Glutamatergic neuron (in vitro differentiated cells): ENCODE measurements at regions not wholly inside any gene's neighbourhood (a gene's known extent, or its start where the extent isn't known, plus 50 kb on each side); places are given as distances from the start of the nearest gene placed in this dataset.
"Not testable (repeated sequence)": the region's sequence is repeated elsewhere in the genome, so short reads cannot be mapped to it uniquely, and the experiment has no call there.

Experiments used
- DNase-seq: peaks from one replicate; pipeline ENCODE4 v3.0.0; 2022
- H3K27ac Mint-ChIP-seq: one replicate; pipeline ENCODE4 v1.8.0; 2020; ENCODE audit warnings: mild to moderate bottlenecking, mixed read lengths, inconsistent platforms; ENCODE audit not compliant: unreplicated experiment
- H3K27me3 Mint-ChIP-seq: one replicate; pipeline ENCODE4 v1.8.0; 2020; ENCODE audit warnings: mild to moderate bottlenecking, moderate library complexity, mixed read lengths, inconsistent platforms; ENCODE audit not compliant: unreplicated experiment
- H3K36me3 Mint-ChIP-seq: one replicate; pipeline ENCODE4 v1.8.0; 2020; ENCODE audit warnings: mild to moderate bottlenecking, mixed read lengths, inconsistent platforms; ENCODE audit not compliant: unreplicated experiment
- H3K4me1 Mint-ChIP-seq: one replicate; pipeline ENCODE4 v1.8.0; 2020; ENCODE audit warnings: mild to moderate bottlenecking, low read depth, mixed read lengths, inconsistent platforms; ENCODE audit not compliant: unreplicated experiment
- H3K4me3 Mint-ChIP-seq: one replicate; pipeline ENCODE4 v1.8.0; 2020; ENCODE audit warnings: mild to moderate bottlenecking, mixed read lengths, inconsistent platforms; ENCODE audit not compliant: unreplicated experiment
- H3K9me3 Mint-ChIP-seq: one replicate; pipeline ENCODE4 v1.8.0; 2020; ENCODE audit warnings: mild to moderate bottlenecking, moderate library complexity, mixed read lengths, inconsistent platforms; ENCODE audit not compliant: unreplicated experiment
- CTCF ChIP-seq: fragments of 200-600 bp; sonication (generic); IDR thresholded peaks from one replicate; pipeline ENCODE4 v1.5.0; 2021; ENCODE audit not compliant: partially characterized antibody, unreplicated experiment

- peaks cover 2% of the 10 kb centered on the region for H3K27me3 Mint-ChIP-seq
- no peak overlapping the region for H3K4me3 Mint-ChIP-seq
- DNase-seq, result no peak
- H3K36me3 Mint-ChIP-seq, result no peaks in the 10 kb centered on the region
- no peak overlapping the region for H3K27ac Mint-ChIP-seq
- H3K4me1 Mint-ChIP-seq, result peaks cover 8% of the 10 kb centered on the region
- H3K9me3 Mint-ChIP-seq, result no peaks in the 10 kb centered on the region
- no peak for TF ChIP-seq CTCF
Measured at GRCh38 chr6:15885624-15886023, 222.8 kb upstream of the DTNBP1 start.

GRCh38 chr6:15883593-15883992 lies 220.8 kb upstream of the DTNBP1 start:
- not testable (repeated sequence) for H3K27ac Mint-ChIP-seq, H3K4me3 Mint-ChIP-seq, H3K4me1 Mint-ChIP-seq, H3K9me3 Mint-ChIP-seq, H3K36me3 Mint-ChIP-seq, DNase-seq, H3K27me3 Mint-ChIP-seq

- H3K27me3 Mint-ChIP-seq, result peaks cover 4% of the 10 kb centered on the region
- H3K36me3 Mint-ChIP-seq, result no peaks in the 10 kb centered on the region
- DNase-seq, result no peak
- TF ChIP-seq CTCF, result no peak
- H3K27ac Mint-ChIP-seq, result no peak overlapping the region
- peaks cover 5% of the 10 kb centered on the region for H3K4me1 Mint-ChIP-seq
- H3K9me3 Mint-ChIP-seq, result no peaks in the 10 kb centered on the region
- H3K4me3 Mint-ChIP-seq, result no peak overlapping the region
Measured at GRCh38 chr6:15882915-15883314, 220.1 kb upstream of the DTNBP1 start.

GRCh38 chr6:15882345-15882744 lies 219.5 kb upstream of the DTNBP1 start:
- Mint-ChIP-seq H3K4me1 (peaks cover 5% of the 10 kb centered on the region), H3K27ac (no peak overlapping the region), H3K27me3 (peaks cover 4% of the 10 kb centered on the region), H3K36me3 (no peaks in the 10 kb centered on the region), H3K4me3 (no peak overlapping the region), H3K9me3 (no peaks in the 10 kb centered on the region)
- no peak for TF ChIP-seq CTCF
- no peak for DNase-seq

GRCh38 chr6:15881150-15881549 lies 218.3 kb upstream of the DTNBP1 start:
- peaks cover 5% of the 10 kb centered on the region for H3K4me1 Mint-ChIP-seq
- H3K4me3 Mint-ChIP-seq, result no peak overlapping the region
- H3K36me3 Mint-ChIP-seq, result no peaks in the 10 kb centered on the region
- H3K27ac Mint-ChIP-seq, result no peak overlapping the region
- H3K27me3 Mint-ChIP-seq, result peaks cover 6% of the 10 kb centered on the region
- DNase-seq, result no peak
- H3K9me3 Mint-ChIP-seq, result no peaks in the 10 kb centered on the region
- TF ChIP-seq CTCF, result no peak

GRCh38 chr6:15880262-15880973 lies 217.6 kb upstream of the DTNBP1 start:
- H3K9me3 Mint-ChIP-seq, result no peaks in the 10 kb centered on the region
- H3K36me3 Mint-ChIP-seq, result no peaks in the 10 kb centered on the region
- H3K27me3 Mint-ChIP-seq, result peaks cover 6% of the 10 kb centered on the region
- H3K4me3 Mint-ChIP-seq, result no peak overlapping the region
- peaks cover 5% of the 10 kb centered on the region for H3K4me1 Mint-ChIP-seq
- TF ChIP-seq CTCF, result no peak
- no peak overlapping the region for H3K27ac Mint-ChIP-seq
- DNase-seq, result no peak
